ENCODE measurements at regions not wholly inside any gene's neighbourhood (a gene's known extent, or its start where the extent isn't known, plus 50 kb on each side); places are given as distances from the start of the nearest gene placed in this dataset.

DNA sequence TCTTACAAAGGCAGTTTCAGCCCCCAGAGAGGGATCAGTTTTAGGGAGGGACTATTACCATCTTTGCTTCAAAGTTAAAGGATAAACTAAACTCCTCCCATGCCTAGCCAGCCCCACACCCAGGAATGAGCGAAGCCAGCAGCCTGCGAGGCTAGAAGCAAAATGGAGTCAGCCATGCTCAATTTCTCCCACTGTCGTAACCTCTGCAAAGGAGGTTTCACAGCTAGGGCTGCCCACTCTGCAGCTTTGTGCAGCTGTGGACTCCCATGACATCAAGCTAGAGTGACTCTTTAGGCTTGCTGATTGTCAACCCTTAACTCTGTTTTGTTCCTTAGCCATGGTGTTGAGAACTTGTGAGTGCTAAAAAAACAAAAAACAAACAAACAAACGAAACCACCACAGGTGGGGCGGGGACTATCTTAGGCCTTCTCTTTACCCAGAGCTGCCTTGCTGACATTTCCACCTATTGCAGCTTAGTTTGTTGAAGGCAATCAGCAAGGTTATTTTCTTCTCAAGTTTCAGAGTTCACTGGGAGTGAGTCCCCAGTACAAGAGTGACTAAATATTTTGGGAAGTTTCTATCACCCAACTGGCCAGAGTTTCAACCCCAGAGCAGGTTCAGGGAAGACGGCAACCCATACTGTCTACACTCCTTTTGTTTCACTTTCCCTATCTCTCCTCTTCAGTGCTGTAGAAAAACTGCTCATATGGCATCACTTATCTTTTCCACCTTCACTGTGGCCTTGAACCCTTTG lies 592.1 kb downstream of the XIRP2 start:
- no peaks in the 10 kb centered on the region for H3K9me3 ChIP-seq
- no peak overlapping the region for H3K27ac ChIP-seq
- in situ Hi-C loops (cut with MboI; ENCODE audit: low sequenced_read_pairs in 4 of 4), result no loop called here
- no peak for TF ChIP-seq POLR2A (IDR thresholded peaks at IDR 0.05)
- TF ChIP-seq, protein P1, sequence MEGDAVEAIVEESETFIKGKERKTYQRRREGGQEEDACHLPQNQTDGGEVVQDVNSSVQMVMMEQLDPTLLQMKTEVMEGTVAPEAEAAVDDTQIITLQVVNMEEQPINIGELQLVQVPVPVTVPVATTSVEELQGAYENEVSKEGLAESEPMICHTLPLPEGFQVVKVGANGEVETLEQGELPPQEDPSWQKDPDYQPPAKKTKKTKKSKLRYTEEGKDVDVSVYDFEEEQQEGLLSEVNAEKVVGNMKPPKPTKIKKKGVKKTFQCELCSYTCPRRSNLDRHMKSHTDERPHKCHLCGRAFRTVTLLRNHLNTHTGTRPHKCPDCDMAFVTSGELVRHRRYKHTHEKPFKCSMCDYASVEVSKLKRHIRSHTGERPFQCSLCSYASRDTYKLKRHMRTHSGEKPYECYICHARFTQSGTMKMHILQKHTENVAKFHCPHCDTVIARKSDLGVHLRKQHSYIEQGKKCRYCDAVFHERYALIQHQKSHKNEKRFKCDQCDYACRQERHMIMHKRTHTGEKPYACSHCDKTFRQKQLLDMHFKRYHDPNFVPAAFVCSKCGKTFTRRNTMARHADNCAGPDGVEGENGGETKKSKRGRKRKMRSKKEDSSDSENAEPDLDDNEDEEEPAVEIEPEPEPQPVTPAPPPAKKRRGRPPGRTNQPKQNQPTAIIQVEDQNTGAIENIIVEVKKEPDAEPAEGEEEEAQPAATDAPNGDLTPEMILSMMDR (IDR thresholded peaks at IDR 0.05 in 4 of 5, conservative IDR thresholded peaks at IDR 0.05 in 1 of 5), result no peak
- intact Hi-C loops (cut with DNase I; ENCODE audit: low total_unique reads), result no loop called here
- H3K4me3 ChIP-seq, result no peak overlapping the region
- DNase-seq (no peak), ATAC-seq (no peak)
- H3K27me3 ChIP-seq, result no peaks in the 10 kb centered on the region
- H3K4me1 ChIP-seq, result no peaks in the 10 kb centered on the region
- no peaks in the 10 kb centered on the region for H3K36me3 ChIP-seq

DNA sequence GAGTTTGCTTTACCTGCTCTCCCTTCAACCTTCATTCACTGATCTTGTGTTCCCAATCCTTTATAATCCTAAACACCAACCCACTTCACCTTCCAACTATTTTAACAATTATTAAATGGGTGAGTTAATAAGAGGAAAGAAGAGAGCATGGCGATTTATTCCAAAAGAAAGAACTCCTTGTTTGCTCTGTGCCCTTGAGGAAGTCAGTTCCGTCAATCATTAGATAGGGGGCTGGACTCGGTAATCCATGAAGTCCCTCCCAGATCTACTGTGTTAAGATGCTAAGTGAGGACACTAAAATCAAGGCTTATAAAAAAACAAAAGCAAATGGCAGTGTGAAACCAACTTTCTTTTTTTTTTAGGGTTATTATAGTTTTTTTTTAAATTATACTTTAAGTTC lies 589.9 kb downstream of the XIRP2 start:
- ATAC-seq, result no peak
- no peak for DNase-seq
- H3K4me1 ChIP-seq, result no peaks in the 10 kb centered on the region
- H3K27ac ChIP-seq, result no peak overlapping the region
- TF ChIP-seq, protein P1 (IDR thresholded peaks at IDR 0.05 in 4 of 5, conservative IDR thresholded peaks at IDR 0.05 in 1 of 5), result no peak
- no peak for TF ChIP-seq POLR2A (IDR thresholded peaks at IDR 0.05)
- H3K9me3 ChIP-seq, result no peaks in the 10 kb centered on the region
- in situ Hi-C loops (cut with MboI; ENCODE audit: low sequenced_read_pairs in 4 of 4), result no loop called here
- intact Hi-C loops (cut with DNase I; ENCODE audit: low total_unique reads), result no loop called here
- no peaks in the 10 kb centered on the region for H3K36me3 ChIP-seq
- no peak overlapping the region for H3K4me3 ChIP-seq
- H3K27me3 ChIP-seq, result no peaks in the 10 kb centered on the region

DNA sequence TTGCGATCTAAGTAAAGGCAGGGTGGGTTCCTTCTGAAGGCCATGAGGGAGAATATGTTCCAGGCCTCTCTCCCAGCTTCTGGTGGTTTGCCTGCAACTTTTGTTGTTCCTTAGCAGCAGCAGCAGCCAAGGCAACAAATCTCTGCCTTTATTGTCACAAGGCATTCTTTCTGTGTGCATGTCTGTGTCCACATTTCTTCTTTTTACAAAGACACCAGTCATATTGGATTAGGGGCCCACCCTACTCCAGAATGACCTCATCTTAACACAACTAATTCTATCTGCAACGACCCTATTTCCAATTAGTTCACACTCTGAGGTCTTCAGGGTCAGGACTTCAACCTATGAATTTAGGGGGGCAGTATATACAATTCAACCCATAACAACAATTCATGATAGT lies 587.5 kb downstream of the XIRP2 start:
- TF ChIP-seq, protein P1 (IDR thresholded peaks at IDR 0.05 in 4 of 5, conservative IDR thresholded peaks at IDR 0.05 in 1 of 5), result no peak
- Histone ChIP-seq H3K36me3 (no peaks in the 10 kb centered on the region), H3K27me3 (no peaks in the 10 kb centered on the region), H3K4me3 (no peak overlapping the region), H3K27ac (no peak overlapping the region), H3K9me3 (no peaks in the 10 kb centered on the region), H3K4me1 (no peaks in the 10 kb centered on the region)
- intact Hi-C loops (cut with DNase I; ENCODE audit: low total_unique reads) (no loop called here), in situ Hi-C loops (cut with MboI; ENCODE audit: low sequenced_read_pairs in 4 of 4) (no loop called here)
- DNase-seq, result no peak
- ATAC-seq, result no peak

DNA sequence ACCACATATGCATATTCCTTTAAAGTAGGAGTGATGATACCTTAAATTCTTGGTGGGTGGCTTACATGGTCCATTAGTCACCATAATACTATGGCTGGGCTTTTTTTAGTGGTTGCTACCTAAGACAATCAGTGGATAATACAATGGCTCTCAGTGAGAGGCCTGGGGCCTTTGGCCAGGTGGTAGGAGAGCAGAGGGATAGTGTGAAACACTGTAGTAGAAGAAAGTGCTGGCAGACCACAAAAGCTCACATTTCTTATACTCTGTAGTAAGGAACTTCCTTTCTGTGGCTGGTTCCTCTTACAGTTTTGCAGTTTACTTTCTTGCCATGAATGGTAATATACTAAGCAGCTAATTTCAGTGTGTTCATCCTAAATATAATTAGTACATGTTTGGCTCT lies 583.5 kb downstream of the XIRP2 start:
- Histone ChIP-seq H3K9me3 (no peaks in the 10 kb centered on the region), H3K27me3 (no peaks in the 10 kb centered on the region), H3K36me3 (no peaks in the 10 kb centered on the region), H3K27ac (no peak overlapping the region), H3K4me1 (no peaks in the 10 kb centered on the region), H3K4me3 (no peak overlapping the region)
- in situ Hi-C loops (cut with MboI; ENCODE audit: low sequenced_read_pairs in 4 of 4) (no loop called here), intact Hi-C loops (cut with DNase I; ENCODE audit: low total_unique reads) (no loop called here)
- TF ChIP-seq, protein P1 (IDR thresholded peaks at IDR 0.05 in 4 of 5, conservative IDR thresholded peaks at IDR 0.05 in 1 of 5), result no peak
- TF ChIP-seq POLR2A (IDR thresholded peaks at IDR 0.05), result no peak
- DNase-seq (no peak), ATAC-seq (no peak)

DNA sequence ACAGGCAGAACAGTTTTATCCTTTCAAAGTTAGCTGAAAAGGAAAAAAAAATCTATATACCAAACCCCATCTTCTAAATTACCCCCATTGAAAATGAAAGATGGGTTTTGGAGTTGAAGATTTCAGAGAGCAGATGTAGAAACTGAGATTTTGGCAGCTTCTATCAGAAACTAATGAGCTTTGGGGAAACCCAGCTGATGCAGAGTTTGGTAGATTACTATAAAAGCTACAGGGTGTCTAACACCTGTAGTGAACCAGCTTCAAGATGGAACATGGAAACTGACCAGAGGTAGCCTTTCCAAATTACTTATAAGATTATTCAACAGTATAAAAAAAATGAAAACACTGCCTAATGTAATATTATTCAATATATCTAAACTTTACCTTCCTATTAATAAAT lies 583.1 kb downstream of the XIRP2 start:
- in situ Hi-C loops (cut with MboI; ENCODE audit: low sequenced_read_pairs in 4 of 4), result no loop called here
- no peak for ATAC-seq
- no peaks in the 10 kb centered on the region for H3K27me3 ChIP-seq

More for the DNA sequence above, 583.1 kb downstream of the XIRP2 start:
- no peak for DNase-seq
- H3K9me3 ChIP-seq, result no peaks in the 10 kb centered on the region
- TF ChIP-seq POLR2A (IDR thresholded peaks at IDR 0.05), result no peak
- TF ChIP-seq, protein P1 (IDR thresholded peaks at IDR 0.05 in 4 of 5, conservative IDR thresholded peaks at IDR 0.05 in 1 of 5), result no peak
- H3K4me1 ChIP-seq, result no peaks in the 10 kb centered on the region
- no peak overlapping the region for H3K27ac ChIP-seq
- H3K36me3 ChIP-seq, result no peaks in the 10 kb centered on the region
- intact Hi-C loops (cut with DNase I; ENCODE audit: low total_unique reads), result no loop called here
- no peak overlapping the region for H3K4me3 ChIP-seq

All from gastrocnemius medialis (tissue), 4 donors.